ENCODE measurements at regions not wholly inside any gene's neighbourhood (a gene's known extent, or its start where the extent isn't known, plus 50 kb on each side); places are given as distances from the start of the nearest gene placed in this dataset.
A peak's percentile ranks its signal among the peaks of the same experiment; 100 is the strongest.

DNA sequence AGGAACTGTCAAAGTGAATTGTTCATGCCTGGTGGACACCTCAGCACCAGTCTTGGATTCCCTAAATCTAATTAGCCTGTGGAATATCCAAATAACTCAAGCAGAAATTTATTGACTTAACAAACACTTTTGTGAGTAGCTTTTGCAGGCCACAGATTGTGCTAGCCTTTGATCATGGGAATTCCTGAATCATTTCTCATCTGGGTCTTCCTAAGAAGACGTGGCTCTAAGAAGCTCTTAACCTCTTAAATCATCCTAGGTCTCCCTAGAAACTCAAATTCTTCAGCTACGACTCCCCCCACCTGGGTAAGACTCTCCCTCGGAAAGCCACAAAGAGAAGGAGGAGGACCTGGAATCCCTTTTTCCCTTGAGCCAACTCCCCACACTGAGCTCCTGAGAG lies 53.8 kb upstream of the PSEN2 start:
- no peak for DNase-seq (ENCODE audit: extremely low read depth, low read depth, low spot score)

DNA sequence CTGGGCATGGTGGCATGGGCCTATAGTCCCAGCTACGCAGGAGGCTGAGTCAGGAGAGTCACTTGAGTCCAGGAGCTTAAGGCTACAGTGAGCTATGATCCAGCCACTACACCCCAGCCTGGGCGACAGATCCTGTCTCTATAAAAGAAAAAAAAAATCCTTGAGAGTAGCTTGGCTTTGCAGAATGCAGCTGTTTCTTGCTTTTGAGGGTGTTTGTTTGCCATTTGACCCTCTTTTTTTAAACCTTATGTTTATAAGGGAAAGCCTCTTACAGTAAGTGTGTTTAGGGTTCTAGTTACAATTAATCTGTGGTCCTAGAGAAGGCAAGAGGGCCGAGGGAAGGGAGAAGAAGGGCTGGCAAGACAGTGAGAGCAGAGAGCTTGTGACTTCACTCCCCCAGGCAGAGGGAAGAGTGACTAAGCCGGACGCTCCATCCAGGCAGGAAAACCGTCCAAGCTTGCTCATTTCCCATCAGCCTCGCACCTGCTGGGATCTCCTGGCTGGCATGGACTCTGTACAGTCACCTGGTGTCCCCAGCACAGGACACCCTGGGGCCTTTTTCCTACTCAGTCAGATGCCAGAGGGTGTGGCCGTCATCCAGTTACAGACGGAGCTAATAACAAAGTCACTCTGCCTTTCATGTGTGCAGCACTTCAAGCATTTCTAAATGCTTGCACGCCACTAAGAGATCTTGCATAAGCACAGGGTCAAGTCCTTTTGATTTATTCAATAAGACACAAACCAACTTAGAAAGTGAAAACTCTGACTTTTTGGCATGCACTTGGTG lies 55.5 kb upstream of the PSEN2 start:
- peak; percentile 83 for DNase-seq (ENCODE audit: extremely low read depth, low read depth, low spot score)

DNA sequence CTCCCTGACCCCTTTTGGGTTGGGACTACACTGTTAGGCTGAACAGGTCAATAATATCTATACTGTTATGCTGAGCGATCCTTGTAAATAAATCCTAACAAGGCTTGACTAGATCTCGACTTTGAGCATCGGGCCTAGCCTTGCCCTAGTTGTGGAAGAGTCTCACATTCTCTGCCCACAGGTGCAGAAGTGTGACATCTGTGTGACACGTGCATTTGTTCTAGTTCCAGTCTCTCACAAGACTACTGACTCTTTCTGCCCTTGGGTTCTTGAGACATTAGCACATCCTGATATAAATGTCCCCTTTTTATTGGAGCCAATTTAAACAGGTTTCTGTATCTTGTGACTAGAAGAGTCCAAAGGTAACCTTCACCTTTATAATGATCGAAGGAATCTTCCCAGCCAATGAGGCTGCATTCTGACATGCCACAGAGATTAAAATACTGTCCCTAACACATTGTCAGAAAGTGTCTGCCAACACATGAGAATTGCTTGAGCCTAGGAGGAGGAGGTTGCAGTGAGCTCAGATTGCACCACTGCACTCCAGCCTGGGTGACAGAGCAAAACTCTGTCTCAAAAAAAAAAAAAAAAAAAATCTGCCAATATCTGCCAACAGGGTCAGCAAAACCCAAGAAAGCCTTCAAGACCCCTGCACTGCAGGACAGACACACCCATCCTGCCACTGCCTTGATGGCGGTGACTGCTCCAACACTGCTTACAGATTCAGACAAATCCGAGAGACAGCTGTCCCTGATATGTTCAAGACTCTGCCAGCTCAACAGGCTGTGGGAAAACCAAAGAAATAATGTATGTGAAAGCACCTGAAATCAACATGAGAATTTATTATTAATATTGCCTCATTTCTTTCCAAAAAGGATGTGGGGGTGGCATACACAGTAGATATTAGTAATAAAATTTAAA lies 56.5 kb upstream of the PSEN2 start:
- no peak for DNase-seq (ENCODE audit: extremely low read depth, low read depth, low spot score)

DNA sequence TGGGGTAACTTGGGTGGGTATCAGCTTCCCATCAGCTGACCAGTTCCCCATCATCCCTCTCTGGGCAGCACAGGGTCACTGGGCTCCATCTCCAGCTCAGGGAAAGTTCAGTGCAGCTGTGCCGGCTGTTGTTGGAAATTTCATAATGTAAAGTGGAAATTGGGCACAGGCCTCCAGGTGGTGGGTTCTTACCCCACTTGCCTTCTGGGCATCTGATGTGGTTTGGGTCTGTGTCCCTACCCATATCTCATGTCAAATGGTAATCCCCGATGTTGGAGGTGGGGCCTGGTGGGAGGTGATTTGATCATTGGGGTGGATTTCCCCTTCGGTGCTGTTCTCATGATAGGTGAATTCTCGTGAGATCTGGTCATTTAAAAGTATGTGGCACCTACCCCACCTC lies 59.7 kb upstream of the PSEN2 start:
- DNase-seq (ENCODE audit: extremely low read depth, low read depth, low spot score): no peak

DNA sequence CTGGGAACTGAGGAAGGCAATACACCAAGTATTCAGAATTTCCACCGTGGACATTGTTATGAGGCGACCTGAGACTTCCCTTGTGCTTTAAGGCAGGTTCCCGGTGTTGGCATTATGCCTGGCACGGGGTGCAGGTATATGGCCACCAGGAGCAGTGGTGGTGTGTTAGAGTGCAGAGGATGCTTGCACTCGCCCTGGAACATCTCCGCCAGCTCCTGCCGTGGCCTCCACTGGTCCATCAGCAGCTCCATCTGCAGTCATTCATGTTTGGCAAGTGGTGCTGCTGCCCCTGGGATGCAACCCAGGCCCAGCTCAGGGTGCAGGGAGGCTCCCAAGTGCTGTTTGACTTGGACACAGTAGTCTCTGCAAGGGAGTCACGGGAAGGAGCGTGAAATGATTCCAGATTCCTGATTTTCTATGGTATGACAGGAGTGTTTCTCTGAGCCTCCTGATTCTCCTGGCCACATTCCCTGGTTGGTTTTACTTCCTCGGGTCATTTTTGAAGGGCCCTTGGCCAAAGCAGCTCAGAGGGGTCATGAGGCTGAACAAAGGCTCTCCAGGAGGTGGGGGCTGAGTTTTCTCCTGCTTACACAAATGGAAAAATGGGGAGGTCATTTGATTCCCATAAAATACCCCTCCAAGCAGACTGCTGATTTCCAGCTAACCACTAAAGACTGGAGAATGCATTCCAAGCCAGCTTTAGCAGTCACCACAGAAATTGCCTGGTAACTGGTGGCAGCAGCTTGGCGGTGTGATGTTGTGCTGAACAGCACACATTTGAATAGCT lies 60.4 kb upstream of the PSEN2 start:
- DNase-seq (ENCODE audit: extremely low read depth, low read depth, low spot score): no peak

DNA sequence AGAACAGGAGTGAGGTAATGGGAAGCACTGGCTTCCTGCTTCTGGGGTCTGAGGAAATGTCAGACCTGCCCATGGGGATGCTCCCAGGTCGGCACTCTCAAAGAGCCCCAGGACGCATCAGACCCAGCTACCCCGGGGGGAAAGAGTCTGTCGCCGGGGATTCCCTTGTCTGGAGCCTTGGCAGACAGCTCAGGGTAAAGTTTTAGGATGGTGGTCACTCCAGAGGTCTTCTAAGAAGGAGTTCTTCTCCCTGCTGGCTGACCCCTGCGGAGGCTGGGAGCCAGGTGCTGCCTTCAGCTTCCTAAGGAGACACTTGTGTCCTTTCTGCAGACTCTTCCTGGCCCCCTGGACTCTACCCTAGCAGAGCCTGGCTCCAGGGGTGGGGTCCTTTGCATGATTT lies 61.9 kb upstream of the PSEN2 start:
- DNase-seq (ENCODE audit: extremely low read depth, low read depth, low spot score): no peak

DNA sequence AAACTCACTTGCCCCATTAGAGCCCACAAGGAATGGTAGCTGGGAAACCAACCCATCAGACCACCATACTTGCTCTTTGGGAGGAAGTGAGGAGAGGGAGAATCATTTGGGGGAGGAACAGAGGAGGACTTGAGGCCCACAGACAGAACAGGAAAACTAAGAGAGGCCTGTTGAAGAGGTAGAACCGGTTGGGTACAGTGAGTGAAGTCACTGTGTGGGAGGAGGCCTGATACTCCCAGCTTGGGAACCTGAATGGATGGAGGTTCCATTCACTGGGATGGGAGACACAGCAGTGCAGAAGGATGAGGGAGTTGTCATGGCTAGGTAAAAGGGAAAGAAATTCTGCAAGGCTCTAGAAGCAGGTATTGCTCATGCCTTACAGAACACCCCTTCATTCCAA lies 63.4 kb upstream of the PSEN2 start:
- DNase-seq (ENCODE audit: extremely low read depth, low read depth, low spot score): no peak

DNA sequence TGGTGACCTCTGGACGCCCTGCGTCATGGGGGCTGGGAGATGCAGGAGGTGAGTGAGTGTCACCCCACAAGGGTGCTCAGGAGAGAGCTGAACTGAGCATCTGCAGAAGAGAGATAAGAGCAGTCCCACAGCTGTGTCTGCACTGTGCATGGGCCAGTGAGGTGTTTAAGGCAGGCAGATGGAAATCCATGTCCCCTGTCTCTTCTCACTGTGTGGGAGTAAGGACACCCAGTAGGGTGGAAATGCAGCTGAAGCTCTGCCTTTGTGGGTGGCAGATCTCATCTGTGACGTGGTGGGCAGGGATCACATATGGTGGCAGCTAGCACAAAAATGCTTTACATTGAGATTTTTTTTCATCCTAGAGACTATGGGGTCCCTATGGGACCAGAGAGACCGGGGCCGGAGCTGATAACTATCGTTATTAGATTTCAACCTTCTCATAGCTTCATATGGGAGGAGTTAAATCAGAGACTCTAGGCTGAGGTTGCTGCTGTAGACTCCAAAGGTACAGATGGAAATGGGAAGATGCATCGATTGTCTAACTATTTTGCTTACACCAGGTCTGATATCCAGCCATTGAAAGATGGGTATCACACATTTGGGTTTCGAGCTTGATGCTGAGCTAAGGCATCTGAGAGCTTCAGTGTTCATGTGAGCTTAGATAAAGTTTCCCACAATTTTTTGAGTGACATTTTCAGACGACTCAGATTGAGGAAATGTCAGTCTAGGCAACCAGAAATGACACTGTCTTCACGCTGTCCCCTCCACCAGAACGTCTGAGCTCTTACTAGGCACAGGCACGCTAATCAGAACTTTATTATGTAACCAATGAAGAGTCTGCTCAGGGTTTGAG lies 65.3 kb upstream of the PSEN2 start:
- no peak for DNase-seq (ENCODE audit: extremely low read depth, low read depth, low spot score)

DNA sequence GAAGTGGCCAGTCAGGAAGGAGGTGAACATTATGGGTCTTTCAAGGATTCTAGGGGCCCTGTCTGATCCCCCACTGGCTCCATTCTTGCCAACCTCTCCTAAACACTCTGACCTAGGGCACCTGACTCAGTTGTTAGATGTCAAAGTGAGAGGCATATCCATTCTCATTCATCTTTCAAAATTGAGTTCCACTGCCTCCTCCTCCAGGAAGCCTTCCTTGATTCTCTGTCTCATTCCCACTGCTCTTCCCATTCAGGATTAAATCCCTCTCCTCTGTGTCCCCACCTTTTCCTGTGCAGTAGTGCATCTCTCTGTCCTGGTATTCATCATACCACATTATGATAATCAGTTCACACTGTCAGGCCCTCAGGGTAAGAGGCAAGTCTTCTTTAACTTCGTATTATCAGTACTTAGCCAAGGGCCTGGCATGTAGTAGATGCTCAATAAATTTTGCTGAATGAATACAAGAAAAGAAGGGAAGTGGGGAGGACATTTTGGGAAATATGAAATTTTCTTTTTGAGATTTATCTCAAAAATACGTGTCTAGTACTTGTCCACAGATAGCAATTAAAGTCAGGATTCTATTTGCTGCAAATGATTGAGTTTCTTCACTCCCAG lies 61.8 kb upstream of the ITPKB start:
- no peak for DNase-seq (ENCODE audit: extremely low read depth, low read depth, low spot score)

DNA sequence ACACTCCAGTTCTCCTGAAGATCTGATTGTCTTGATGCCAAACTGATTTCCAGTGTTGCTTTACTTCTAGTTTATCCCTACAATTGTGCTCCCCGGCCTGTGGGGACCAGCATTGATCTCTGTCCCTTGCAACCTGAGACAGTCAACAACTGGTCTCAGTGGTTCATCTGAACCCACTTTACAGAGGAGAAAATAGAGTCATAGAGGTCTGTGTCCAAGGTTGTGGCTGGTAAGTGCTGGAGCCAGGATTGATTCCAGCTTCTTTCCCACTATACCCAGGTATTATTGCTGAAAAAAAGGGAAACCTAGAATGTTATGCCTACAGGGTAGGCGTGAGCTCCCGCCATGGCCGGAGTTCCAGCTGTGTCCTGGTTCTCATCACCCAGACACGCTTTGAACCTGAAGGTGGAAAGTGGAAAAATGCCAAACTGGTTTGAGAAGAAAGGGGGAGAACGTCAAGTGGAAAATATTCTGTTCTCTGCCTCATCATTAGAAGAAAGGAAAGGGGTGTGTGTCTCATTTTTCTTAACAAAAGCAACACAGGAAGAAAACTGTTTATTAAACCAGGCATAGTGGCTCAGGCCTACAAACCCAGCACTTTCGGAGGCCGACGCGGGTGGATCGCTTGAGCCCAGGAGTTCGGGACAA lies 60.7 kb upstream of the ITPKB start:
- DNase-seq (ENCODE audit: extremely low read depth, low read depth, low spot score): no peak

DNA sequence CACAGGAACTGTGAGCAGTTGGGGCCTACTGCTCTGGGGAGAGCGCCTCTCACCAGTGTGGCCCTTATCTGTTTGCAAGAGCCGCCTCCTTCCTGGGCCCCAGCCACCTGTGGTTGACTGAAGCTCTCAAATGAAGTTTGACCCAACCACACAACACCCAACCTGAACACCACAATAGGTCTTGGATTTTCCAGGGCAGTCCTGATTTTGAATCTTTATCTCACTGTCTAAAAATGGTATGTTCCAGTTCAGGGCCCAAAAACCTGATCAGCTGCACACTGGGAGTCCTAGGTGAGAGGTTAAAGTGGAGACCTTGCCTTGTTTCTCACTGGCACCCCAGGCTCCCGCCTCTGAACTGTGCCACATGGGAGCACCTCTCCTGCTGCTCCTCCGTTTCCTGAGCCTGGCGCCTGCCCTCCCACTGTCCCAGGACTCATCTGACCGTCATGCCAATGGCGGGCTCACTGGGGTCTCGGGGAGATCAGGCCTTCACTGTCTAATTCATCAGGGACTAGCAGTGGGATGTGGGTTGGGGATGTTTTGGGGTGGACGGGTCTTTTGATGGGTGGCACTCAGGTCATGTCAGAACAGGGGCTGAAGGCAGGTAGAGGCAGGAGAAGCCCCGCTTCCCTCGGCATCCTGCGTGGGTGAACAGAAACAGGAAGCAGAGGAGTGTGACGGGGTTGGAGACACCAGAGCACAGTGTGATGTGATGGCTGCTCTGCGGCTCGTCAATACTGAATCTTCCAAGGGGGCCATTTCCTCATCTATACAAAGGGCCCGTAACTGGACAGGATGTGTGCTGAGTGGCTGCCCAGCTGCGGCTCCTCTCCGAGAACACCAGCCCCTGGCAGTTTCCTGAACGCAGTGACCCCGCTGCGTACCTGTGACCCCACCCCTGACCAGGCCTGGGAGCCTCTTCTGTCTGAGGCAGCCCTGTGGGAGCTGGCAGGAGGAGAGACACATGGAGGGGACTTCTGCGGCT lies 59.6 kb upstream of the ITPKB start:
- no peak for DNase-seq (ENCODE audit: extremely low read depth, low read depth, low spot score)

DNA sequence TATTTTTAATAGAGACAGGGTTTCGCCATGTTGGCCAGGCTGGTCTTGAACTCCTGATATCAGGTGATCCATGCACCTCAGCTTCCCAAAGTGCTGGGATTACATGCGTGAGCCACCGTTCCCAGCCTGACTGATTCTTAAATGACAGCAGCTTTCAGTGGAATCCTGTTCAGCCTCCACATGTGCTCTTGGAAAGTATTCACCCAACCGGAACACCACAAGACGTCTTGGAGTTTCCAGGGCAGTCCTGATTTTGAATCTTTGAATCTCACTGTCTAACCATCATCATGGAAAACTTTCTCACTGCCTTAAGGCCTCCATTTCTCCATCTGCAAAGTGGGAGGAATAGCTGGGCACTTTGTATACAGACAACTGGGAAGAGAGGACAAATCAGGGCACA lies 58.1 kb upstream of the ITPKB start:
- no peak for DNase-seq (ENCODE audit: extremely low read depth, low read depth, low spot score)

DNA sequence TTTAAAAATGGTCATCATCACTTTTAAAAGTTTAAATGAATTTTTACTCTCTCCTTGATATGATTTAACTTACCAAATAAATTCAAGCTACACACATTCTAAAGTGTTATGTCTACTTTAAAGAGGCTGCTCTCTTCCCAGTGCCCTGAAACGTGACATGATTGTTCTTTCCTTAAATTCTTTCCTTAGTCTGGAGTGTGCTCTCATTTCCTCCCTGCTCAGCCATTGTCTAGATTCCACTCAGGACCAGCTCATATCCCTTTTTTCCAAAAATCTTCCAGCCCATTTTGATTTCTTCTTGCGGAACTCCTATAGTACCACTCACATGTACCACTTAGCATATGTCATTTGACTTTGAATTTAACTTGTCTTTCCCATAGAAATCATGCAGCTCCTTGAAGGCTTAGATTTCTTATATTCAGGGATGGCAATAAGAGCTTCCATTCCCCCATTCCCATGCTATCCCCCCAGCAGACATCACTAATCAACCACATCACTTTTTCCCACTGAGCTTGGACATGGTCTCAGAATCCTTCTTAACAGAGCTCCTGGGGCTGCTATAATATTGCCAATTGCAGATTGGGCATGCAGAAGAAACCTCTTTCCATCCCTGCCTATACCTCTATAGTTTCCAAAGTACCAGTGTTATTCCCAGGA lies 54.7 kb upstream of the ITPKB start:
- DNase-seq (ENCODE audit: extremely low read depth, low read depth, low spot score): no peak

DNA sequence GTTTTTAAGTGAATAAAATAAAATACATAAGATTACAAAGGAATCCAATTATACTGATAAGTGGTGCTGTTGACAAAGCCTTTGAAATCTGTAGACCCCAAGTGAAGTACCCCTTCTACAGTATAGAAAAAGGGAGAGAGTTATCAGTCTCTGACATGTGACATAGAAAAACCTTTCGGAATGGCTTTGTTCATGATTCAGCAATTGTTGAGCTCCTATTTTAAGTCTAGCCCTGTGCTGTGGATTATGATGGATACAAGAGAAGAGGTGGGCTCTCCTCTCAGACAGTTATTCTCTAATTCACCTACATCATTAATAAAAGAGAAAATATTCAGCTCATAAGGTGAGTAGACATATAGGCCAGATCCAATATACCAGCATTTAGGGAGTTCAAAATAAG lies 53.3 kb upstream of the ITPKB start:
- DNase-seq (ENCODE audit: extremely low read depth, low read depth, low spot score): no peak

DNA sequence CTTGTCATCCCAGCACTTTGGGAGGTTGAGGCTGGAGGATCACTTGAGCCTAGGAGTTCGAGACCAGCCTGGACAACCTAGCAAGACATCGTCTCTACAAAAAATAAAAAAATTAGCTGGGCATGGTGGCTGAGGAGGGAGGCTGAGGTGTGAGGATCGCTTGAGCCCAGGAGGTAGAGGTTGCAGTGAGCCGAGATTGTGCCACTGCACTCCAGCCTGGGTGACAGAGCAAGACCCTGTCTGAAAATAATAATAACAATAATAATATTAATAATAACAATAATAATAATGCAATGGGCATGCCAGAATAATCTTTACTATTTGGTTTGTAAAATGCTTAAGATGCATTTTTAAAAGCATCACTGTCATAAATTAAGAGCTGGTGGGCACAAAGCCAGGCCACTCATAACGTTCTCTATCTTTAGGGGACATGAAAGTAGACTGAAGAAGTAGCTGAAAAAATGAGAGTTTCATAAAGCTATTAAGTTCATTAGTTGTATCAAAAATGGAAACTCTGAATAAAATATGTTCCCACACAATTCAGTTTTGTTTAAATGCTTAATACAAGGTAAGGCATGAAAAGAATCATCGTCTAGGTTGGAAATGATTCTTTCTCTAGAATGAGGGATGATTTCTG lies 51.6 kb upstream of the ITPKB start:
- DNase-seq (ENCODE audit: extremely low read depth, low read depth, low spot score): no peak

DNA sequence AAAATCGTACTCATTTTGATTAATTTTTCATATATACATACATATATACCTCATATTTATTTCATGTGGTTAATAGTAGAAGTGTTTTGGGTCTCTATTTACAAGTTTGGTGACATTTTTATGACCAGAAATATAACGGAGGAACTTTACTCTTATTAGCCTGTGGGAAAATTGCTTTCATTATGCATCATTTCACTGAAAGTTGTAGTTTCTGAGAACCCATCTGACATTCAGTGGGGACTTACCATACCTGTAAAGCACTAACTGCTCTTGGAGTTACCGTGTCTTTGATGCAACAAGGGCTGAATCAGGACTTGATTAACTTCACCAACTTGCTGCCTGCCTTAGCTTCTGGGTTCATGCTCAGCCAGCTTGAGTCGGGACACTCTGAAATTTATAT lies 49.9 kb upstream of the ITPKB start:
- no peak for DNase-seq (ENCODE audit: extremely low read depth, low read depth, low spot score)
